ENCODE measurements at regions not wholly inside any gene's neighbourhood (a gene's known extent, or its start where the extent isn't known, plus 50 kb on each side); places are given as distances from the start of the nearest gene placed in this dataset.

DNA sequence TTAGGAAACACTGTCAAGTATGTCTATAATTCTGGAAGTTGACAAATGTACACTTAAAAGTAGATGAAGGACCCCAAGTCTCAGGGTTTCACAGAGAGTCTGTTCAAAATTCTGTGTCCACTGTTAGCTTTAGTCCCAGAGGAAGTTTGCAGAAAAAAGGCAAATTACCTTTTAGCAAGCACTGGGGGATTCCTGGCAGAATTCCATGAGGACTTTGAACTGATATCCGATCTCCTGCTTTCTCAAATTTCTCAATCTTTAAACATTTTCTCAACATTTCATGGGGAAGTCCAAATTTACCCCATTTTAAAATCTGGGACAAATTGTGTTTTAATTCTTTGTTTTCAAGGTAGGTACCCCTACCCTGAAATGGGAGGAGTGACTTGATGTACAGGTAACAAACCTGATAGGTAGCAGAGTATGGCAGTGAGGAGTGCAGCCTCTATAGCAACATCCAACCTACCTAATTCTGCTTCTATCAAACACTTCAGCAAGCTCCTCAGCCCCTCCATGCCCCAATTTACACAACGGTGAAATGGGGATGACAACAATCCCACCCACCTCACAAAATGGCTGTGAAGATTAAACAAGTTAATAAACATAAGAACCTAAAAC is 344.9 kb downstream of the OMA1 start:
- TF ChIP-seq, protein P1, sequence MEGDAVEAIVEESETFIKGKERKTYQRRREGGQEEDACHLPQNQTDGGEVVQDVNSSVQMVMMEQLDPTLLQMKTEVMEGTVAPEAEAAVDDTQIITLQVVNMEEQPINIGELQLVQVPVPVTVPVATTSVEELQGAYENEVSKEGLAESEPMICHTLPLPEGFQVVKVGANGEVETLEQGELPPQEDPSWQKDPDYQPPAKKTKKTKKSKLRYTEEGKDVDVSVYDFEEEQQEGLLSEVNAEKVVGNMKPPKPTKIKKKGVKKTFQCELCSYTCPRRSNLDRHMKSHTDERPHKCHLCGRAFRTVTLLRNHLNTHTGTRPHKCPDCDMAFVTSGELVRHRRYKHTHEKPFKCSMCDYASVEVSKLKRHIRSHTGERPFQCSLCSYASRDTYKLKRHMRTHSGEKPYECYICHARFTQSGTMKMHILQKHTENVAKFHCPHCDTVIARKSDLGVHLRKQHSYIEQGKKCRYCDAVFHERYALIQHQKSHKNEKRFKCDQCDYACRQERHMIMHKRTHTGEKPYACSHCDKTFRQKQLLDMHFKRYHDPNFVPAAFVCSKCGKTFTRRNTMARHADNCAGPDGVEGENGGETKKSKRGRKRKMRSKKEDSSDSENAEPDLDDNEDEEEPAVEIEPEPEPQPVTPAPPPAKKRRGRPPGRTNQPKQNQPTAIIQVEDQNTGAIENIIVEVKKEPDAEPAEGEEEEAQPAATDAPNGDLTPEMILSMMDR (IDR thresholded peaks at IDR 0.05; ENCODE audit: insufficient read depth, low read length, poor library complexity, severe bottlenecking): no peak
- TF ChIP-seq EZH2phosphoT487 (conservative IDR thresholded peaks at IDR 0.05; ENCODE audit: low read length): no peak
